Lower leg skin (tissue), 4 donors: ENCODE measurements at regions not wholly inside any gene's neighbourhood (a gene's known extent, or its start where the extent isn't known, plus 50 kb on each side); places are given as distances from the start of the nearest gene placed in this dataset.

Experiments used
- DNase-seq, 2 donors: peaks; one replicate each; pipeline ENCODE4 v3.0.0-alpha.2; 2019; ENCODE audit warnings: low spot score in 2 of 2
- H3K4me3 ChIP-seq: fragments of 200-600 bp; sonication (generic); 2 replicates; pipeline ENCODE4 v1.5.1; 2017; ENCODE audit warnings: mild to moderate bottlenecking, low read depth; ENCODE audit not compliant: poor library complexity, severe bottlenecking
- CTCF ChIP-seq, 3 donors: fragments of 450-650 bp; IDR thresholded peaks; one replicate each; pipeline ENCODE4 v1.5.1; 2016; ENCODE audit warnings: antibody characterized with exemption in 3 of 3, mild to moderate bottlenecking in 3 of 3, moderate library complexity in 2 of 3
- POLR2A ChIP-seq, 2 donors: fragments of 450-650 bp; IDR thresholded peaks; one replicate each; pipeline ENCODE4 v1.6.1; 2016 to 2017; ENCODE audit warnings: antibody characterized with exemption in 2 of 2, mild to moderate bottlenecking in 1 of 2, moderate library complexity in 1 of 2
- WGBS, 2 donors: methylation state at CpG; one replicate each; pipeline ENCODE4 v1.1.5; 2018; 5-methylcytosine and 5-hydroxymethylcytosine counted together
- intact Hi-C: fragments of 100-400 bp; cut with DNase I; formaldehyde crosslinking; loops from one replicate; pipeline ENCODE4 v1.15.0; 2023; ENCODE audit warnings: low total_unique reads

- TF ChIP-seq CTCF (IDR thresholded peaks at IDR 0.05) (no peak), POLR2A (IDR thresholded peaks at IDR 0.05) (no peak)
- intact Hi-C loops, result no loop called here
- H3K4me3 ChIP-seq, result no peak overlapping the region
- WGBS, 2 donors, result 96% methylated on average over 2 of the region's 2 CpGs
- no peak for DNase-seq
These were observed 52.3 kb upstream of the TNFSF18 start for GRCh38 chr1:173103006-173103405.

GRCh38 chr1:173101589-173101988, 50.8 kb upstream of the TNFSF18 start:
- intact Hi-C loops, result no loop called here
- TF ChIP-seq POLR2A (IDR thresholded peaks at IDR 0.05) (no peak), CTCF (IDR thresholded peaks at IDR 0.05) (no peak)
- no peak overlapping the region for H3K4me3 ChIP-seq
- 61 to 77% methylated on average over 1 of the region's 1 CpG for WGBS, 2 donors
- no peak for DNase-seq

- intact Hi-C loops, result loop anchor here (1.0 kb wide), 1 partner anchor 34 kb away; no protein-coding TSS in a partner anchor
- no peak for DNase-seq
- no peak for TF ChIP-seq POLR2A (IDR thresholded peaks at IDR 0.05)
- TF ChIP-seq CTCF (IDR thresholded peaks at IDR 0.05), result no peak
- 93 to 97% methylated on average over 1 of the region's 1 CpG for WGBS, 2 donors
- H3K4me3 ChIP-seq, result no peak overlapping the region
These were observed 49.9 kb upstream of the TNFSF18 start for GRCh38 chr1:173100476-173101107.
